BE2C (cell line): ENCODE measurements at regions not wholly inside any gene's neighbourhood (a gene's known extent, or its start where the extent isn't known, plus 50 kb on each side); places are given as distances from the start of the nearest gene placed in this dataset.

Experiments used
- DNase-seq: peaks from one replicate; pipeline ENCODE4 v3.0.0-alpha.2; 2020
- H3K27me3 ChIP-seq: fragments of 250-450 bp; sonication (Bioruptor Pico); 2 replicates; pipeline ENCODE4 v1.5.1; 2020; ENCODE audit warnings: mild to moderate bottlenecking
- H3K36me3 ChIP-seq: fragments of 250-450 bp; sonication (Bioruptor Pico); 2 replicates; pipeline ENCODE4 v1.5.1; 2020; ENCODE audit warnings: mild to moderate bottlenecking
- H3K4me1 ChIP-seq: fragments of 250-450 bp; sonication (Bioruptor Pico); 2 replicates; pipeline ENCODE4 v1.5.1; 2020
- H3K4me3 ChIP-seq: 2 replicates; pipeline ENCODE4 v1.5.1; 2011; ENCODE audit warnings: low read depth, low read length
- H3K9me3 ChIP-seq: fragments of 250-450 bp; sonication (Bioruptor Pico); 2 replicates; pipeline ENCODE4 v1.5.1; 2020
- TF ChIP-seq, protein P1 (sequence below): IDR thresholded peaks from 2 replicates; pipeline ENCODE4 v1.5.1; 2012; ENCODE audit warnings: mild to moderate bottlenecking, low read depth, low read length

GRCh38 chr2:41464395-41464794 lies 583.4 kb upstream of the PKDCC start:
- DNase-seq = no peak
- Histone ChIP-seq H3K4me1 (no peaks in the 10 kb centered on the region), H3K36me3 (no peaks in the 10 kb centered on the region), H3K27me3 (no peaks in the 10 kb centered on the region), H3K9me3 (no peaks in the 10 kb centered on the region), H3K4me3 (no peak overlapping the region)
- TF ChIP-seq, protein P1, sequence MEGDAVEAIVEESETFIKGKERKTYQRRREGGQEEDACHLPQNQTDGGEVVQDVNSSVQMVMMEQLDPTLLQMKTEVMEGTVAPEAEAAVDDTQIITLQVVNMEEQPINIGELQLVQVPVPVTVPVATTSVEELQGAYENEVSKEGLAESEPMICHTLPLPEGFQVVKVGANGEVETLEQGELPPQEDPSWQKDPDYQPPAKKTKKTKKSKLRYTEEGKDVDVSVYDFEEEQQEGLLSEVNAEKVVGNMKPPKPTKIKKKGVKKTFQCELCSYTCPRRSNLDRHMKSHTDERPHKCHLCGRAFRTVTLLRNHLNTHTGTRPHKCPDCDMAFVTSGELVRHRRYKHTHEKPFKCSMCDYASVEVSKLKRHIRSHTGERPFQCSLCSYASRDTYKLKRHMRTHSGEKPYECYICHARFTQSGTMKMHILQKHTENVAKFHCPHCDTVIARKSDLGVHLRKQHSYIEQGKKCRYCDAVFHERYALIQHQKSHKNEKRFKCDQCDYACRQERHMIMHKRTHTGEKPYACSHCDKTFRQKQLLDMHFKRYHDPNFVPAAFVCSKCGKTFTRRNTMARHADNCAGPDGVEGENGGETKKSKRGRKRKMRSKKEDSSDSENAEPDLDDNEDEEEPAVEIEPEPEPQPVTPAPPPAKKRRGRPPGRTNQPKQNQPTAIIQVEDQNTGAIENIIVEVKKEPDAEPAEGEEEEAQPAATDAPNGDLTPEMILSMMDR = no peak

- H3K36me3 ChIP-seq = no peaks in the 10 kb centered on the region
- H3K9me3 ChIP-seq = no peaks in the 10 kb centered on the region
- H3K4me1 ChIP-seq = no peaks in the 10 kb centered on the region
- no peak for DNase-seq
- H3K4me3 ChIP-seq = no peak overlapping the region
- no peaks in the 10 kb centered on the region for H3K27me3 ChIP-seq
- TF ChIP-seq, protein P1 = no peak
Observed at GRCh38 chr2:41475959-41476358, 571.9 kb upstream of the PKDCC start.

- TF ChIP-seq, protein P1 = no peak
- H3K9me3 ChIP-seq = no peaks in the 10 kb centered on the region
- DNase-seq = no peak
- no peaks in the 10 kb centered on the region for H3K4me1 ChIP-seq
- H3K27me3 ChIP-seq = no peaks in the 10 kb centered on the region
- H3K36me3 ChIP-seq = no peaks in the 10 kb centered on the region
- no peak overlapping the region for H3K4me3 ChIP-seq
Observed at GRCh38 chr2:41482659-41483058, 565.2 kb upstream of the PKDCC start.

GRCh38 chr2:41483226-41483625 lies 564.6 kb upstream of the PKDCC start:
- no peak overlapping the region for H3K4me3 ChIP-seq
- DNase-seq = no peak
- no peaks in the 10 kb centered on the region for H3K4me1 ChIP-seq
- no peaks in the 10 kb centered on the region for H3K9me3 ChIP-seq
- no peaks in the 10 kb centered on the region for H3K36me3 ChIP-seq
- TF ChIP-seq, protein P1 = no peak
- H3K27me3 ChIP-seq = no peaks in the 10 kb centered on the region

GRCh38 chr2:41483982-41484857 lies 563.6 kb upstream of the PKDCC start:
- Histone ChIP-seq H3K4me3 (no peak overlapping the region), H3K36me3 (no peaks in the 10 kb centered on the region), H3K4me1 (no peaks in the 10 kb centered on the region), H3K27me3 (no peaks in the 10 kb centered on the region), H3K9me3 (no peaks in the 10 kb centered on the region)
- DNase-seq = no peak
- TF ChIP-seq, protein P1 = no peak

DNA sequence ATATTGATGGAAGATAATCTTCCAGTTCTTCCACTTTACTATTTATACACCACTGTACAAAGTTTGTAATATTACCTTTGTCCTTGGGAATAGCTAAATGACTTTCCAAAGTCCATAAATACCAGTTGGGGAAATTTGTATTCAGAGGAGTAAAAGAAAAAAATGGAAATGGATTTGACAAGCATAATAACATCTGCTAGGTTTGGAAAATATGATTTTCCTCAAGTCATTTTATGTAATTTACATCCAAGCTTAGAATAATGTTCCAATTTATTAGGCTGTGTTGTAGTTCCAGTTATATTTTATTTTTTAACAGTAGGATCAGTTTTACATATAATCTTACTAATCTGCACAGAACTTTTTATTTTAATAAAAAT lies 563.0 kb upstream of the PKDCC start:
- H3K27me3 ChIP-seq = no peaks in the 10 kb centered on the region
- TF ChIP-seq, protein P1 = no peak
- H3K4me3 ChIP-seq = no peak overlapping the region
- H3K4me1 ChIP-seq = no peaks in the 10 kb centered on the region
- H3K9me3 ChIP-seq = no peaks in the 10 kb centered on the region
- no peaks in the 10 kb centered on the region for H3K36me3 ChIP-seq
- DNase-seq = no peak
